ENCODE measurements at regions not wholly inside any gene's neighbourhood (a gene's known extent, or its start where the extent isn't known, plus 50 kb on each side); places are given as distances from the start of the nearest gene placed in this dataset.

DNA sequence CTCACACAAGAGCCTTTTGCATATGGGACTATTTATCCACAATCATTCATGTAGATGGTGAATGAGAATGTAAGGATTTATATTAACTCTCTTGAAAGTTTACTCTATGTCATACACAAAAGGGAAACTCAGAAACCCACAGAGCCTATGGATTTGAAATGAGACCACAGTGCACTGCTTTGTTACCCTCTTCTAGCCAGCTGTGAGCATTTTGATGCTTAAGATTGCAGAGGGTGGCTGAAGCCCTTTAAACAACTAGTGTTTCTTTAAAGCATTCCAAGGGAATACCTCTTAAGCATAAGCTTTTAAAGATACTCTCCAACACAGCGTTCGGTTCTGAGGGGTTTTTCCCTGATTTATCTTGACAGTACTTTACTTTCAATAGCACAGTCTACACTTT lies 113.9 kb downstream of the NKX6-1 start:
- TF ChIP-seq, protein P1, sequence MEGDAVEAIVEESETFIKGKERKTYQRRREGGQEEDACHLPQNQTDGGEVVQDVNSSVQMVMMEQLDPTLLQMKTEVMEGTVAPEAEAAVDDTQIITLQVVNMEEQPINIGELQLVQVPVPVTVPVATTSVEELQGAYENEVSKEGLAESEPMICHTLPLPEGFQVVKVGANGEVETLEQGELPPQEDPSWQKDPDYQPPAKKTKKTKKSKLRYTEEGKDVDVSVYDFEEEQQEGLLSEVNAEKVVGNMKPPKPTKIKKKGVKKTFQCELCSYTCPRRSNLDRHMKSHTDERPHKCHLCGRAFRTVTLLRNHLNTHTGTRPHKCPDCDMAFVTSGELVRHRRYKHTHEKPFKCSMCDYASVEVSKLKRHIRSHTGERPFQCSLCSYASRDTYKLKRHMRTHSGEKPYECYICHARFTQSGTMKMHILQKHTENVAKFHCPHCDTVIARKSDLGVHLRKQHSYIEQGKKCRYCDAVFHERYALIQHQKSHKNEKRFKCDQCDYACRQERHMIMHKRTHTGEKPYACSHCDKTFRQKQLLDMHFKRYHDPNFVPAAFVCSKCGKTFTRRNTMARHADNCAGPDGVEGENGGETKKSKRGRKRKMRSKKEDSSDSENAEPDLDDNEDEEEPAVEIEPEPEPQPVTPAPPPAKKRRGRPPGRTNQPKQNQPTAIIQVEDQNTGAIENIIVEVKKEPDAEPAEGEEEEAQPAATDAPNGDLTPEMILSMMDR (IDR thresholded peaks at IDR 0.05; ENCODE audit: insufficient read depth, low read length, poor library complexity, severe bottlenecking): no peak
- no peak for TF ChIP-seq EZH2phosphoT487 (conservative IDR thresholded peaks at IDR 0.05; ENCODE audit: low read length)

Measured in SU-DHL-6 (cell line).